HG03103 (cell line): ENCODE measurements at regions not wholly inside any gene's neighbourhood (a gene's known extent, or its start where the extent isn't known, plus 50 kb on each side); places are given as distances from the start of the nearest gene placed in this dataset.
"Not testable (repeated sequence)": the region's sequence is repeated elsewhere in the genome, so short reads cannot be mapped to it uniquely, and the experiment has no call there.

Experiments
- ATAC-seq: cut with Tn5 transposase; IDR thresholded peaks from one replicate; pipeline ENCODE4 v1.9.1; 2021; ENCODE audit warnings: low read depth; ENCODE audit not compliant: unreplicated experiment

DNA sequence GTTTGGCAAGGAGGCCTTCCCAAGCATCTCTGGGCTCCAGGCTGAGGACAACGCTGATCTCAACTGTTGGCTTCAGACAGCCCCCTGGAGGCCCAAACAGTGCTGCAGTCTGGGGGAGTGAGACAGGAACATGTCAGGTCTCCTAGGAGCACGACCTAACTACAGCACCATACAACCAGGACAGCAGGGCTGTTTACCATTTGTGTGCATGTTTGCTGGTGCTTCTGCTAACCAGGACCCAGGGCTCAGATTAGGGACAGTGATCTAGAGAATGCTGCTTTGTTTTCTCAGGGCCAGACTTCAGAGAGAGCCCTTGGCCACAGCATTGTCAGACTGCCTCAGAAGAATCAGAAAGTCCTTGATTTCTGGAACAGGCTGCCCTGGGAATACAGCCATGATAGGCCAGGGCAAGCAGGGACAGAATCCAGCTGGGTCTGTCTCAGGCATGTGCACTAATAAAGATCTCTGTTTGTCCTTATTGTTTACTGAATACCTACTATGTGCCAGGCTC, 126.5 kb downstream of the VPREB1 start:
- no peak for ATAC-seq

DNA sequence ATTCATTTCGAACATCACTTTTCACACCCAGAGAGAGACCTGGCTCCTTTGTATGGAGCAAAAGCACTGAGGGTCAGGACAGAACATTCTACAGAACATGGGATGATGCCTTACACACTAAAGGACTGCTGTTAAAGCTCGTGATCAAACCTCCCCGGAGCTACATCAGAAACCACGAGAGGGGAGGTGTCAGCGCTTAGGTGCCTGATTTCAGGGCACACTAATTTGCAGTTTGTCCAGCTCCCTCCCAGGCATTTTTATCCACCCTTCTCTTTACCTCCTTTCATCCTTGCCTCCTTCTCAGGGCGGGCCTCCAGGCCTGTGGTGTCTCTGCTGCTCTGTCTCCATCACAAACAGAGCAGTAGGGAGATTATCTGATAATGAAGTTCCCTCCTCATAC, 127.5 kb downstream of the VPREB1 start:
- ATAC-seq: no peak

DNA sequence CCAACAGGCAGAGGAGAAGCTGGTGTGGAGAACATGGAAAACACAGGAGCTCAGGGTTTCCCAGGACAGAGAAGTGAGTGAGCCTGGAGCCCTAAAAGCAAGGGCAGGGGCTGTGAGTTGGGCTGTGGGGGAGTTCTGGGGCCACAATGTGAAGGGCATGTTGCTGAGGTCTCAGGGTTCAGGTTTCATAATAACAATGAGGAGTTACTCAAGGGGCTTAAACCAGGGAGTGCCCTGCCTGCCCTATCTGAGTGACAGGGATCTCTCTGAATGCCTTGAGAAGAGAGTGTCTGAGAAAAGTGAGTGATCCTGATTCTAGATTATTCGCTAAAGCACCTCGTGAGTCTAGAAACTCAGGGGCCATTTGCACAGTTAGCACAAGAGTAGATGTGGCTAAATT, 129.6 kb downstream of the VPREB1 start:
- no peak for ATAC-seq

DNA sequence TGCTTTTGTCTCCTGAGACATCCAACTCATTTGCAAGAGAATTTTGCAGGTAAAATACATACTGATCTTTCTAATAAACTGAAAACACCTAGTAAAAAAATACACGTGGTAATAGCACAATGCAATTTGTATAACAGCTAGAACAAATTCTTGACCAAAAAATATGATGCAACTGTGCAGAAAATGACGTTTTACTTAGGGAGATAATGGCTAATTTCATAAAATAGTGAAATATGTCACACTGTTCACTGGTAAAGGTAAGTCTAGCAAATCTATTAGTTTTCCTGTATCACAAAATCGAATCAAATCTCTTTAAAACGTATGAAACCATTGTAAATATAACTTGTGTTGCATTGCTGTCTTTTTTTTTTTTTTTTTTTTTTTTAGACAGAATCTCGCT, 130.0 kb downstream of the VPREB1 start:
- no peak for ATAC-seq

DNA sequence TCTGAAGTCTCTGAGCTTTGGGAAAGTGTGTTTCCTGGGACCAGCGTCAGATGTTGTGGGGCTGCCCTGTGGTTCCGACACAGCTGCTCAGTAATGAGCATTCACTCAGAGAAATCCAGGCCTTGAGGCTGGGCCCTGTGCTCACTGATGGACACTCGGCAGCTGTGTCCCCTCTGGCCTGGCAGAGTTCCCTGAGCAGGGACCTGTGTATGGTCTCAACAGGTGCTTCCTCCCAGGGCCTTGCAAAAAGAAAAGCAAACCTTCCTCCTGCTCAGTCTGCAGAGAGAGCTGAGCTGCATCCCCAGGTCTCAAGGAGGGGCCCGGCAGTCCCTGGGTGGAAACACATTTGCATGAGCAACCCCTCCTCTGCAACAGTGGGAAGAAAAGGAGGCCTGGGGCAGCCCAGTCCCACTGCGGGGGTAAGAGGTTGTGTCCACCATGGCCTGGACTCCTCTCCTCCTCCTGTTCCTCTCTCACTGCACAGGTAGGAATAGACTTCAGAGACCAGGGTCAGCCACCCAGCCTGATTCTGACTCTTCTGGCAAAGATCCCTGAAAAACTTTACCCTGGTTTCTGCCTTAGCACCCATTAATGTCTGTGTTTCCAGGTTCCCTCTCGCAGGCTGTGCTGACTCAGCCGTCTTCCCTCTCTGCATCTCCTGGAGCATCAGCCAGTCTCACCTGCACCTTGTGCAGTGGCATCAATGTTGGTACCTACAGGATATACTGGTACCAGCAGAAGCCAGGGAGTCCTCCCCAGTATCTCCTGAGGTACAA, 131.2 kb downstream of the VPREB1 start:
- ATAC-seq: no peak

DNA sequence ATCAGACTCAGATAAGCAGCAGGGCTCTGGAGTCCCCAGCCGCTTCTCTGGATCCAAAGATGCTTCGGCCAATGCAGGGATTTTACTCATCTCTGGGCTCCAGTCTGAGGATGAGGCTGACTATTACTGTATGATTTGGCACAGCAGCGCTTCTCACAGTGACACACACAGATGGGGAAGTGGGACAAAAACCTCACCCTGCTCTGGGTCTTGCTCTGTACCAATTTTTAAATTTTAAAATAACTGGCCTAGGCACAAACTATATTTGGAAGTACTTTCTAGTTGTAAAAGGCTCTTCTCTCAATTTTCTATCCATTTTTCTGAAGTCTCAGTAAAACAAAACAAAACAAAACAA, 131.7 kb downstream of the VPREB1 start:
- ATAC-seq: no peak

DNA sequence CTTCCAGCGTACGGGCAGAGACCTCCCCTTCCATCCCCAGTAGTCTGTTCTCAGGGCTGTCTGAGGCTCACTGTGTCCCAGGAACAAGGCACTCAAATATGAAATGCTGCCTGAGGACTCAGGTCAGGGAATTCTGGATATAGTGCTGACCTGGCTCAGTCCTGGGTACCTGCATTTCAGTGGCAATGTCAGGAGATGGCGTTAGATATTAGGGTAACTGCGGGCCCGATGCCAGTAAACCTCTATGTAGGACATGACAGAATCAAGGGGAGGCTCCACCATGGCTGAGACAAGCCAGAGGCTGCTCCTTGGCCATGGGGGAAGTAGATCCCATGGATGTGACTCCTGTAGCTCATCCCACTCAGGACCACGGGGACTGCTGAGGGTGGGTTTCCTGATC, 131.7 kb downstream of the ZNF280B start:
- ATAC-seq: not testable (repeated sequence)

DNA sequence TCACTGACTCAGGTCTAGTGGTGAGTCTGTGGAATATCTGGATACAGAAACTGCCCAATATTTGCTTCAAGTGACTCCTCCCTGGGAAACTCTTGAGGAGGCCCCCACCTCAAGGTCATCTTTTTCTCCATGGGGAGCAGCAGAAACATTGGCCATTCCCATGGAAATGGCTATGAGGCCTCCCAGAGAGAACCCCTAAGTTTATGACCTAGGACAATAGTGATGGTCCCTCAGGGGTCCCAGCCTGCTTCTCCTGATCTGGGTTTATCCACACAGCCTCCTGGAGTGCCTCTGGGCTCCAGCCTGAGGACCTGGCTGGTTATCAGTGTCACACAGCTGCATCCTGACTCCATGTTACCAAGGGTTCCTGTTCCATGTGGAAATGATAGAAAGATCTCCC, 131.2 kb downstream of the ZNF280B start:
- ATAC-seq: no peak

DNA sequence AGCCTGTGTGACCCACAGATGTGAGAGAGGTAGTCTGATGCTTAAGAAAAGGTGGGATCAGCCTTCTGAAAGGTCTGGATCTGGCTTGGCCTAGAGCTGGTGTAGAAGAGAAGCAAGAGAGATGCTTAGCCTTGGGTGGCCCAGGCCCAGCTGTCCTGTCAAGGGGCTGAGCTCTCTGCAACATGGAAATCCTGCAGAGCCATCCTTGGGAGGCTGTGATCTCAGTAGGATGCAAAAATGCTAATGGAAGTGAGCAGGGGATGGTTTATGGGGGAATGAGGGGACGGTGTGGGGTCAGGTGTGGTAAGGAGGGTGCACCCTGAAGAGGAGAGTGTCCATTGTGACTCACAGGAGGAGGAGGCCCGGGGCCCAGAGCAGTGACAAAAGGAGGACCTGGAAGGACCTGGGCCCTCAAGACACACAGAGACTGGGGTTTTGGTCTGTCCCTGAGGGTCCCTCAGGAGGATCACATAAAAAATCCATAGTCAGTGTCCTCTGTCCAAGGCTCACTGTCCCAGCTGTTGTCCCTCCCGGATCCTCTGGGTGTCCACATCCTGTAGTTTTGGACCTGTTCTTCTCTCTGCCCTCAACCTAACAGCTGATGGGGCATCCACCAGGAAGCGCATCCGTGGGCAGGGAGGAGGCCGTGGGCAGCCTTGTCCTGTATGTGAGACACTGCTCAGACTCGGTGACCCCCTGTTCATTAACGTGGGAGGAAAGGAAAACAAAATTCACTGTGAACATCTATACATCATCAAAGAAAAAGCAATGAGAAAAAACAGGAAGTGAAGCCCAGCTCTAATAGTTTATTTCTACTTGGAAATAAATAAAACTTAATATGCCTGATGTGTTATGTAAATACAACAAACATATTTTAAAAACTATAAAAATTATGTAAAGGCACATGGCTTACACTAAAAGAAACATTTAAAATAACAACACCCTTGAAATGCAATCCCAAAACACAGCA, 129.8 kb downstream of the ZNF280B start:
- no peak for ATAC-seq

DNA sequence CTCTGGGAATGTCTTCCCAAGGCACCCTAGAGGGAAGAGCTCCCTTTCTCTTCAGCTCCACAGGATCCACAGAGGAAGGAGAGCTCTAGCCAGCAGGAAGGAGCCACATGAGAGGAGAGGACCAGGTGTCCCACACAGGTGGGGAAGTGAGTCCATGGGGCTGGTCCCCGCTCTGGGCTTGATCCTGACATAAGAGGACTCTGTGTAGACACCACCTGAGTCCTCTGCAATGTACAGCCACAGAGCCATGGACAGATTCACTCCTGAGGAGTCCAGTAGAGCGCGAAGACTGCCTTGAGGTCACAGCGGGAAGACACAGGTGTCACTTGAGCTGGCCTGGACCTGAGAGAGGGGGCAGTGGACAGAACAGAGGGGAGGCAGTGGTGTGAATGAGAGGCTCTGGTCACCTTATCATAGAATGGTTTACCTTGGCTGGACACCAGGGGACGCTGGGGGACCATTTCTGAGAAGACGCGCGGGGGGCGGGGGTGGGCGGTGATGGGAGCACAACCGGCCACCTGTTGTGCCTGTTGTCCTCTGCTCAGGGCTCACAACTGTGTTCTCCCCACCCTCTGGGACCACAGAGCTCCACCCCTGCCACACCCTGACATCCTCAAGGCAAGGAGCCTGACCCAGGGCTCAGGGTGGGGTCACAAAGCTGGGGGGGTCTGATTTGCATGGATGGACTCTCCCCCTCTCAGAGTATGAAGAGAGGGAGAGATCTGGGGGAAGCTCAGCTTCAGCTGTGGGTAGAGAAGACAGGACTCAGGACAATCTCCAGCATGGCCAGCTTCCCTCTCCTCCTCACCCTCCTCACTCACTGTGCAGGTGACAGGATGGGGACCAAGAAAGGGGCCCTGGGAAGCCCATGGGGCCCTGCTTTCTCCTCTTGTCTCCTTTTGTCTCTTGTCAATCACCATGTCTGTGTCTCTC, 128.2 kb downstream of the ZNF280B start:
- no peak for ATAC-seq

DNA sequence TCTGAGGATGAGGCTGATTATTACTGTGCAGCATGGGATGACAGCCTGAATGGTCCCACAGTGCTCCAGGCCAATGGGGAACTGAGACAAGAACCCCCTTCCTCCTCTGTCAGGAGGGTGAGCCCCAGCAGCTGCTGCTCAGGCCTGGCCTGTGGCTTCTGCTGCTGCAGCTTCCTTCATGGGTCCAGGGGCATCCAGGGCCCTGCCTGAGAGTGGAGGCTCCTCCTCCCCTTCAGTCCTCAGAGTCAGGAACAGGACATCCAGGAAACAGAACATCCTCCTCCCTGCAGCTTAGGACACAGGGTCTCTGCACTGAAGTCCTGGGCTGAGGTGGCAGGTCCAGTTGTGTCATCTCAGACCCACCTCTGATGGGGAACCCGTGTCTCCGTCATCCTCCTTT, 127.2 kb downstream of the ZNF280B start:
- ATAC-seq: not testable (repeated sequence)

DNA sequence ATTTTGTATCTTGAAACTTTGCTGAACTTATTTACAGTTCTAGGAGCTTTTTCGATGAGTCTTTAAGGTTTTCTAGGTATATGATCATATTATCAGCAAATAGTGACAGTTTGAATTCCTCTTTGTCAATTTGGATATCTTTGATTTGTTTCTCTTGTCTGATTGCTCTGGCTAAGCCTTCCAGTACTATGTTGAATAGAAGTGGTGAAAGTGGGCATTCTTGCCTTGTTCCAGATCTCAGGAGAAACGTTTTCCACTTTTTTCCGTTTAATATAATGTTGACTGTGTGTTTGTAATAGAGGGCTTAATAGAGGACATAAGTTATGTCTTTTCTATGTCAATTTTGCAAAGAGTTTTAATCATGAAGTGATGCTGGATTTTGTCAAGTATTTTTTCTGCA, 124.3 kb downstream of the ZNF280B start:
- ATAC-seq: no peak

DNA sequence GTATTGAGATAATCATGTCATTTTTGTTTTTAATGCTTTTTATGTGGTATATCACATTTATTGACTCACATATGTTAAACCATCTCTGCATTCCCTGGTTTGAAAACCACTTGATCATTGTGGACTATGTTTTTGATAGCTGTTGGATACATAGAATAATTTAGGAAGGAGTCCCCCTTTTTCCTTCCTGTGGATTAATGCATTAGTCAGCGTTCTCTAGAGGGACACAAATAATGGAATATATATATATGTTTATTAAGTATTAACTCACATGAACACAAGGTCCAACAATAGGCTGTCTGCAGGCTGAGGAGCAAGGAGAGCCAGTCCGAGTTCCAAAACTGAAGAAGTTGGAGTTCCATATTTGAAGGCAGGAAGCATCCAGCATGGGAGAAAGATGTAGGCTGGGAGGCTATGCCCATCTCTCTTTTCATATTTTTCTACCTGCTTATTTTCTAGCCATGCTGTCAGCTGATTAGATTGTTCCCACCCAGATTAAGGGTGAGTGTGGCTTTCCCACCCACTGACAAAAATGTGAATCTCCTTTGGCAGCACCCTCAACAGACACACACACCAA, 123.8 kb downstream of the ZNF280B start:
- no peak for ATAC-seq

DNA sequence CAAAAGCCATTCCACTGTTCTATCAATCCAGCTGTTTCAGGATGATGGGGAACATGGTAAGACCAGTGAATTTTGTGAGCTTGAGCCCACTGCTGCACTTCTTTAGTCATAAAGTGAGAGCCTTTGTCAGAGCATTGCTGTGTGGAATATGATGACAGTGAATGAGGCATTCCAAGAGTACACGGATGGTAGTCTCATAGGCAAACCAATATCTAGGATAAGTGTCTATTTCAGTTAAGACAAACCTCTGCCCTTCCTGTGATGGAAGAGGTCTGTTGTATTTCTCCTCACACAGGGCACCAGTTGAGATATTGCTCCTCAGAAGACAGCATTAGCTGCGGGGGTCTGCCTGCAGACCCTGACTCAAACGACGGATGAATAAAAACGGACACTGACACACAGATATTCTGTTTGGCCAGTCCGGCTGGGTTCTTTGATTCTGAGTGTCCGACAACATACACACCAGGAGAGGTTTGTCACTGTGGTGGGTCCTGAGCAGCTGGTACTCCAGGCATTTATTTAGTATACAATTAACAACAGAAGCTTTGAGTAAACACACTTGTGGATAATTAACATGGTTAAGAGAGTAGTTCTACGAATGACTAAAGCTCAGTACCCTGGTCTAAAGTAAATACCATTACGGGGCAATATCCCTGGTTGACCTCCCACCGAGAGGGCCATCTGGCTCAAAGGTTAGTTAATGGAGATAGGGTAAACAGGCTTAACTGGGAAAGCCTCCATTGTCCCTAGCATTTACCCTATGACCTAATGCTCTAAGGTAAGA, 121.7 kb downstream of the ZNF280B start:
- ATAC-seq: no peak

DNA sequence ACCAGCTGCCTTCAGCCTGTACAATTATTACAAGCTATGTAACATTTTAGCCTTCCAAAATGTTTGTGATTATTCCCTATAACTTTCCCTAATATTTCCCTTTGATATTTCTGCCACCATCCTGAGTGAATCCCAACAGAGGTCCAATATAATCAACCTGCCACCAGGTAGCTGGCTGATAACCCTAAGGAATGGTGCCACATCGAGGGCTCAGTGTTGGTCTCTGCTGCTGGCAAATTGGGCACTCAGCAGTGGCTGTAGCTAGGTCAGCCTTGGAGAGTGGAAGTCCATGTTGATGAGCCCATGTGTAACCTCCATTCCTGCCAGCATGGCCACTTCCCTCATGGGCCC, 121.2 kb downstream of the ZNF280B start:
- ATAC-seq: no peak

DNA sequence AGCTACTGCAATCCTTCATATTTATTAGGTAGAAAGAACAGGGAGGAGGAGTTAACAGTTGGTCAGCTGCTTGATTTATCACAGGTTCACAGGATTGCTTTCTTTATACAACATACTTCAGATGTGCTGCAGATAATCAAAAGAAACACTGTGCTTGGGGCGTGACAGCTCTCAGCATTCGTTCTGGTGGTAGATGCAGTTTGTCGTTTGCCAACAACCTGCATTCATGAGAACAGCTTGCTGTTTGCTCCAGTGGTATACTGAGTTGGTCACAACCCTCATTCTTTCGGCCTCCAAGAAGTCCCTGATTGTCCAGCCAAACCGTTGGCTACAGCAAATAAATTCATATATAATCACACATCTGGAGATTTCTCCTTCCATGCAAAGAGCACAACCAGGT, 120.5 kb downstream of the ZNF280B start:
- no peak for ATAC-seq

DNA sequence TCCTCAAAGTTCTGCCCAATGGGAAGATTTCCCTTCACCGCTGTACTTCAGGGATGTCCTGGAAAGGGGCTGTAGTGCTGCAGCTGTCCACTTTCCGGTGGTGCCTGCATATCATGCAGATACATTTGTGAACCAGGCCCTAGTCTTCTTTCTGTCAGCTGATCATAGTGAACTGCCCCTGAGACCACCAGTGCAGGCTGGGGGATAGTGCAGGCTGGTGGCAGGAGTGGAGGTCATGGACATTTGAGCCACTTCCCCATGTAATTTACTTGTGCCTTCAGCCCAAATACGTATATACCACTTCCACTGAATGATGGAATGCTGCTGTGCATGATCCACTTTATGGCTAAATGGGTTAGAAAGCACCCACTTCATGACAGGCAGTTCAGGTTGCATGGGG, 120.0 kb downstream of the ZNF280B start:
- ATAC-seq: no peak

DNA sequence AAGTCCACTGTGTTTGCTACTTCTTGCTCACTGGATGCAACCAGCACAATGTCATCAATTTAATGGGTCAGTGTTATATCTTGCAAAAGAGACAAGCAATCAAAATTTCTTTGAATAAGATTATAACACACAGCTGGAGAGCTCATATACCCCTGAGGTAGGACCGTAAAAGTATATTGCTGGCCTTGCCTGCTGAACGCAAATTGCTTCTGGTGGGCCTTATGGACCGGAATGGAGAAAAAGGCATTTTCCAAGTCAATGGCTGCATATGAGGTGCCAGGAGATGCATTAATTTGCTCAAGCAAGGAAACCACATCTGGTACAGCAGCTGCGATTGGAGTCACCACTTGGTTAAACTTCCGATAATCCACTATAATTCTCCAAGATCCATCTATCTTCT, 119.1 kb downstream of the ZNF280B start:
- ATAC-seq: no peak

DNA sequence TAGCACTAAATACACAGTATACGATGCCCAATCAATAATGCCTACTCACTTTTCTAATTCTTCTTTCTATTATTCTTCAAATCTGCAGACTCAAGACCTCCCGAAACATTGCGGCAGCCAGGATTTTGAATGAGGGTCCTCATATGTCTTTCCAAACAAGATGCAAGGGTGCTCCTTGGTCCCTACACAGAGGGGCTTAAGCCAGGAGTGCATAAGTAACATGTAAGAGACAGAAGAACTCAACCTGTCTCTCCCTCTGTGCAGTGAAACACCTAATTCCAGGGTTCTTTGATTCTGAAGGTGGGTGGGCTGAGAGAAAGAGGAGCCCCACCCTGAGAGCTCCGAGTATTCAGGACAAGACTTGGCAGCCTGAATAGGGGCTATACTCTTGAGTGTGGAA, 117.6 kb downstream of the ZNF280B start:
- ATAC-seq: no peak

DNA sequence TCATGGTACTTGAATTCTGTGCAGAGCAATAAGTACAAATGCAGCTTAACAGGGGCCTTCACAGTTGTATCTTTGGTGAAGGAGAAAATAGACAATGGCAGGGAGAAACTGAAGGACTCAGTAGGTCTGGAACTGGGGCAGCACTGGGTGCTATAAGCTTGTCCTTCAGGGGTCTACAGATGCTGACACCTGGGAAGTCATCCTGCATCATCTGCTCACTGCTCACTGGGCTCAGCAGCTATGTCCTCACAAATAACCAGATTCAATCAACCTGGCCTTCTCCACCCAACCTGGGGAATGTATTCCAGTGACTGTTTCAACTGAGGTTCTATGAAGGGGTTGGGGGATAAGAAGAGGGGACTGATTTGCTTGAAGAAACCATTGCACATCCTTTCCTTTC, 117.0 kb downstream of the ZNF280B start:
- no peak for ATAC-seq
